Epithelial cell of esophagus (primary cell): ENCODE measurements at regions not wholly inside any gene's neighbourhood (a gene's known extent, or its start where the extent isn't known, plus 50 kb on each side); places are given as distances from the start of the nearest gene placed in this dataset.

Experiments
- DNase-seq: peaks from one replicate; pipeline ENCODE4 v3.0.0; 2010; ENCODE audit warnings: low read depth
- H3K4me3 ChIP-seq: 2 replicates; pipeline ENCODE4 v1.5.1; 2011; ENCODE audit warnings: mild to moderate bottlenecking, low read length, control low read depth
- TF ChIP-seq, protein P1 (sequence below): IDR thresholded peaks from 2 replicates; pipeline ENCODE4 v1.5.1; 2011; ENCODE audit warnings: low read depth, mild to moderate bottlenecking, low read length, control low read depth, inconsistent platforms; ENCODE audit not compliant: insufficient read depth; ENCODE audit errors: missing control alignments

DNA sequence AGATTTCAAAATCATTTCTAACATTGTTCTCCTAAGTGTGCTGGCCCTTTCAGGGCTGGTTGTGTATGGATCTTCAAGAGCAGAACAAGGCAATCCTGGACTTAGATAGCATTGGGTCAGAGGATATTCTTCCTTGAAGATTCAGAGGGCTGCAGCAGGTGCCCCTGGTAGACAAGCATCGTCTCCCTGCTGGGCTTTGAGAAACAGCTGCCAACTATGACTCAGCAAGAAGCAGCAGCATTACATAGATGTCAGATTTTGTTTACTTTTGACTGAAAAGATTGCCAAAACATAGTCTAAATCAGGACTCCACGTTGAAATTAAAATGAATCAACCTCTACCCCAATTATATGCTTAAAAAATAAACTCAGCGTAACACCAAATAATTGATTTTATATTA lies 618.8 kb downstream of the SOCS6 start:
- TF ChIP-seq, protein P1, sequence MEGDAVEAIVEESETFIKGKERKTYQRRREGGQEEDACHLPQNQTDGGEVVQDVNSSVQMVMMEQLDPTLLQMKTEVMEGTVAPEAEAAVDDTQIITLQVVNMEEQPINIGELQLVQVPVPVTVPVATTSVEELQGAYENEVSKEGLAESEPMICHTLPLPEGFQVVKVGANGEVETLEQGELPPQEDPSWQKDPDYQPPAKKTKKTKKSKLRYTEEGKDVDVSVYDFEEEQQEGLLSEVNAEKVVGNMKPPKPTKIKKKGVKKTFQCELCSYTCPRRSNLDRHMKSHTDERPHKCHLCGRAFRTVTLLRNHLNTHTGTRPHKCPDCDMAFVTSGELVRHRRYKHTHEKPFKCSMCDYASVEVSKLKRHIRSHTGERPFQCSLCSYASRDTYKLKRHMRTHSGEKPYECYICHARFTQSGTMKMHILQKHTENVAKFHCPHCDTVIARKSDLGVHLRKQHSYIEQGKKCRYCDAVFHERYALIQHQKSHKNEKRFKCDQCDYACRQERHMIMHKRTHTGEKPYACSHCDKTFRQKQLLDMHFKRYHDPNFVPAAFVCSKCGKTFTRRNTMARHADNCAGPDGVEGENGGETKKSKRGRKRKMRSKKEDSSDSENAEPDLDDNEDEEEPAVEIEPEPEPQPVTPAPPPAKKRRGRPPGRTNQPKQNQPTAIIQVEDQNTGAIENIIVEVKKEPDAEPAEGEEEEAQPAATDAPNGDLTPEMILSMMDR = no peak
- H3K4me3 ChIP-seq = no peak overlapping the region
- DNase-seq = no peak

DNA sequence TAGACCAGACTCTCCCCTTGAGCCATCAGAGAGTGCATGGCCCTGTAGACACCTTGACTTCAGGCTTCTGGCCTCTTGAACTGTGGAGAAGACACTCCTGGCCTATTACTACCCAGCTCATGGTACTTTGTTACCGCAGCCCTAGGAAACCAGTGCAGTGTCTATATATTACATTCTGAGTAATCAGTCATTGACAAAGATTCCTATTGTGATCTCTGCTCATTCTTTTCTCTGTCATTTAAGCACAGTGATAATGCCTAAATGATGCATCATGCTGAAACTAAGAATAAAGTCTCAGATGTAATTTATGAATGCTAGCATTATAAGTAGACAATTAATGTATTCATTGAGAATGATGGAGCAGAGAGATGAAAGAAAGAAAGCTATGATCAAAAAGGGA lies 603.5 kb downstream of the SOCS6 start:
- DNase-seq = no peak
- TF ChIP-seq, protein P1 = no peak
- H3K4me3 ChIP-seq = no peak overlapping the region

DNA sequence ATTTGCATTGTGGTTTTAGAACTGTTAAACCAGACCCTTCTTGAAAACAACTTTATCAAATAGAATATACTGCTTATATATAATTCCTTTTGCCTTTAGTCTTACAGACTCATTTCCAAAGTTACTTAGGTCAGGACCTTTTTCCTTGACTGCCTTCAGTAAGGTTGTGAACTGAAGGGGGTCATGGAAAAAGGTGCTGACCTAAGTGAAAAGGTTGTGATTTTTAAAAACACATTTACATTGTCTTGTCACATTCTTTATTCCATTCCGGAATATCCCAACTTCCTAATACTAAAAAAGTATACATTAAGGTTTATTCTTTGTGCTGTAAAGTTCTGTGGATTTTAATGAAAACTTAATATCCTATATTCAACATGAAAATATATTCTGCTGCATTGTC lies 581.4 kb downstream of the SOCS6 start:
- H3K4me3 ChIP-seq = no peak overlapping the region
- TF ChIP-seq, protein P1 = no peak
- DNase-seq = no peak

DNA sequence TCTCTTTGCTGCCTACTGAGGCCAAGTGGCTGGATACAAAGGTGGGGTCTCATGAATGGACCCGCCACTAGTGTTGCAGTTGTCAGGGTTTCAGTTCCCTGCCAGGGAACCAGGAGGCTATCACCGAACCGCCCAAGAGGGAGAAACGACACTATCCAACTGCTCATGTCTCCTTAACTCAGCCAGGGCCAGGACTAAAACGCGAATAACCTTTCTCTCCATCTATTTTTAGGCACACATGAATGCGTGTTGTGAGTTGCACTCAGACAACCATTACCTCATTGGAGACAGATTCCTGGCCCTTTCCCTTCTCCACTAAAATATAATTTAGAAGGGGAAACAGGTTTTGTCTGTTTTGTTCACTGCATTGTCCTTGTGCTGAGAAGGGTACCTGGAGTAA lies 559.5 kb downstream of the SOCS6 start:
- TF ChIP-seq, protein P1 = no peak
- H3K4me3 ChIP-seq = no peak overlapping the region
- DNase-seq = no peak

DNA sequence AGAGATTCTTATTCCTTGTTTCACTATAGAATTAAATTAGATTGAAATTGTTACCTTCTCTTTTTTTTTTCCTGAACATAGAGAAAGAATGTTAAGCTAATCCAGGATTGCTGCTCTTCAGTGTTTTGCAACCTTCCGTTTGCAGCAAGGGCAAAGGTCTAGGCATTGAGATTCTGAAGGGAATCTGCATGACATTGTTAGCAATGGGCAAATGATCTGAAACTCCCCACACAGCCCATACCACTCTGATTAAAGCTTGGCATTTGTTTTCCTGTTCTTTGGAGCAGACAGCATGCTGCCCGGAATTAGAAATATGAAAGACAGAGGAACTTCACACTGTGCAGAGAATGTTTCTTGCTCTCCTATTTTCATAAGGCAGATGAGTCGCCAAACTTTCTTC lies 551.8 kb downstream of the SOCS6 start:
- H3K4me3 ChIP-seq = no peak overlapping the region
- DNase-seq = no peak
- TF ChIP-seq, protein P1 = no peak

DNA sequence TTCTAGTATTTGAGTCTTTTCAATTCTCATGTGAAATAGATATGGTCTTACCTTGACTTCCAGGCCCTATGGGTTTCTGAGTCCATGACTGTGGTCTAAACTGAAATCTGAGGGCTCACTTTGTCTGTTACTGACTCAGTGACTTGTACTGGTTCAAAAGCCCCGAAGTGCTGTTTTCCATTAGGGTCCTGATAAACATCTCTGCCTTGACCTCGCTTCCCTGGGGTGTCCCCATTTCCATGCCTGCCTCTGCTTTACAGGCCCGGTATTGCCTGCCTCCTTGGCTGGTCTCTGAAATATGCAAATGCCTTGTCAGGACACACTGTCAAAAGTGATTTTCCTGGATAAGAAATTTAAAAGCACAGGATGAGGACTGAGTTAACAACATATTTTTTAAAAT lies 538.8 kb downstream of the SOCS6 start:
- H3K4me3 ChIP-seq = no peak overlapping the region
- no peak for DNase-seq
- TF ChIP-seq, protein P1 = no peak

DNA sequence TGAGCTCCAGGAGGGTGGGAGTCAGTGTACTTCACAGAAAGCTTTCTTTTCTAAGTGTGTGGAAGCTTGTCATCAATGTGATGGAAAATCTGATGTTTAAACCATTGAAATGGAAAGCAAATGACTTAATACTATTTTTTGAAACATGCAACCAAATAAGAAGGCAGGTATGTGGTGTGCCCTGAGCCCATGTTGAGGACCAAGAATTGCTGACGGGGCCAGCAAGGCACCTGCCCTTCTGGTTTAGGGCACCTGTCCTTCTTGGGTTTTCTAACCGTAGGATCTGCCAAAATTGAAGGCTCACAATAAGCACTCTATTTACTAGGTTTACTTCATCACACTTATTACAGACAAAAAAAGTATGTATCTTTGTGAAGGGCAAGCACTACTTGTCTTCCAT lies 537.7 kb downstream of the SOCS6 start:
- TF ChIP-seq, protein P1 = no peak
- no peak for DNase-seq
- no peak overlapping the region for H3K4me3 ChIP-seq
